ENCODE measurements at regions not wholly inside any gene's neighbourhood (a gene's known extent, or its start where the extent isn't known, plus 50 kb on each side); places are given as distances from the start of the nearest gene placed in this dataset.

GRCh38 chr18:3360211-3360610 is 89.8 kb upstream of the TGIF1 start:
- Histone ChIP-seq H3K27me3 (replicated peaks in 1 of 4; ENCODE audit: control extremely low read depth in 1 of 4, control insufficient read depth in 3 of 4, insufficient read depth in 4 of 4, low read length in 3 of 4) (no peaks in the 10 kb centered on the region), H3K4me2 (replicated peaks; ENCODE audit: low read depth, low read length, poor library complexity, severe bottlenecking) (no peak overlapping the region), H3K79me2 (ENCODE audit: control insufficient read depth, insufficient read depth, low read length) (no peaks in the 10 kb centered on the region), H3K27ac (ENCODE audit: low read length in 2 of 2) (no peak overlapping the region), H3K9ac (ENCODE audit: low read length) (no peak overlapping the region), H3K9me3 (ENCODE audit: control extremely low read depth in 1 of 3, control insufficient read depth in 2 of 3, insufficient read depth in 1 of 3, low read length in 2 of 3) (no peaks in the 10 kb centered on the region), H3K4me1 (ENCODE audit: control insufficient read depth in 2 of 2, insufficient read depth in 2 of 2, low read length in 2 of 2) (no peaks in the 10 kb centered on the region), H3K4me3 (ENCODE audit: control extremely low read depth in 1 of 5, extremely low read depth in 1 of 5, insufficient read depth in 1 of 5, low read depth in 2 of 5, low read length in 4 of 5) (no peak overlapping the region), H2AFZ (ENCODE audit: insufficient read depth, low read depth, low read length, poor library complexity, severe bottlenecking) (no peak overlapping the region), H3K36me3 (replicated peaks in 1 of 2; ENCODE audit: control extremely low read depth in 1 of 2, control insufficient read depth in 1 of 2, extremely low read depth in 1 of 2, insufficient read depth in 2 of 2, low read length in 1 of 2) (no peaks in the 10 kb centered on the region), H4K20me1 (ENCODE audit: control insufficient read depth, insufficient read depth, low read length, poor library complexity, severe bottlenecking) (no peaks in the 10 kb centered on the region)
- no peak for DNase-seq
- ChIA-PET POLR2A (no interaction called here), CTCF (no interaction called here)
- Mint-ChIP-seq H3K4me1 (no peaks in the 10 kb centered on the region), H3K27me3 (peaks cover 3% of the 10 kb centered on the region), H3K9me3 (ENCODE audit: insufficient read depth) (no peaks in the 10 kb centered on the region), H3K27ac (no peak overlapping the region), H3K4me3 (no peak overlapping the region)
- no peak for ATAC-seq (ENCODE audit: low read depth)
- intact Hi-C loops (cut with micrococcal nuclease): no loop called here
- 96% methylated on average over 14 of the region's 15 CpGs for WGBS (ENCODE audit: insufficient coverage)
- no peak for TF ChIP-seq EZH2 (IDR thresholded peaks at IDR 0.05; ENCODE audit: borderline replicate concordance, insufficient read depth, low read depth, low read length, poor library complexity, severe bottlenecking)
- TF ChIP-seq CTCF (IDR thresholded peaks at IDR 0.05): no peak

GRCh38 chr18:3367491-3368091 is 82.4 kb upstream of the TGIF1 start:
- no peak overlapping the region for H2AFZ ChIP-seq (ENCODE audit: insufficient read depth, low read depth, low read length, poor library complexity, severe bottlenecking)

More at GRCh38 chr18:3367491-3368091, 82.4 kb upstream of the TGIF1 start:
- POLR2A ChIA-PET: no interaction called here
- H3K36me3 ChIP-seq (replicated peaks in 1 of 2; ENCODE audit: control extremely low read depth in 1 of 2, control insufficient read depth in 1 of 2, extremely low read depth in 1 of 2, insufficient read depth in 2 of 2, low read length in 1 of 2): no peaks in the 10 kb centered on the region
- no peak overlapping the region for H3K4me2 ChIP-seq (replicated peaks; ENCODE audit: low read depth, low read length, poor library complexity, severe bottlenecking)
- H3K27ac Mint-ChIP-seq: no peak overlapping the region
- H3K79me2 ChIP-seq (ENCODE audit: control insufficient read depth, insufficient read depth, low read length): no peaks in the 10 kb centered on the region
- H3K9me3 ChIP-seq (ENCODE audit: control extremely low read depth in 1 of 3, control insufficient read depth in 2 of 3, insufficient read depth in 1 of 3, low read length in 2 of 3): no peaks in the 10 kb centered on the region
- intact Hi-C loops (cut with micrococcal nuclease): no loop called here
- H3K27me3 ChIP-seq (replicated peaks in 1 of 4; ENCODE audit: control extremely low read depth in 1 of 4, control insufficient read depth in 3 of 4, insufficient read depth in 4 of 4, low read length in 3 of 4): no peaks in the 10 kb centered on the region
- H3K27ac ChIP-seq (ENCODE audit: low read length in 2 of 2): no peak overlapping the region
- no peaks in the 10 kb centered on the region for H3K27me3 Mint-ChIP-seq
- no peaks in the 10 kb centered on the region for H3K4me1 Mint-ChIP-seq
- DNase-seq (no peak), ATAC-seq (ENCODE audit: low read depth) (no peak)
- CTCF ChIA-PET: no interaction called here
- H3K4me1 ChIP-seq (ENCODE audit: control insufficient read depth in 2 of 2, insufficient read depth in 2 of 2, low read length in 2 of 2): no peaks in the 10 kb centered on the region
- no peaks in the 10 kb centered on the region for H4K20me1 ChIP-seq (ENCODE audit: control insufficient read depth, insufficient read depth, low read length, poor library complexity, severe bottlenecking)
- H3K4me3 ChIP-seq (ENCODE audit: control extremely low read depth in 1 of 5, extremely low read depth in 1 of 5, insufficient read depth in 1 of 5, low read depth in 2 of 5, low read length in 4 of 5): no peak overlapping the region
- no peak overlapping the region for H3K4me3 Mint-ChIP-seq
- TF ChIP-seq CTCF (IDR thresholded peaks at IDR 0.05): no peak
- no peak for TF ChIP-seq EZH2 (IDR thresholded peaks at IDR 0.05; ENCODE audit: borderline replicate concordance, insufficient read depth, low read depth, low read length, poor library complexity, severe bottlenecking)
- 75% methylated on average over 2 of the region's 5 CpGs for WGBS (ENCODE audit: insufficient coverage)
- H3K9ac ChIP-seq (ENCODE audit: low read length): no peak overlapping the region
- H3K9me3 Mint-ChIP-seq (ENCODE audit: insufficient read depth): no peaks in the 10 kb centered on the region

Measured in B cell (primary cell).